Adrenal gland (tissue), 9 donors: ENCODE measurements at regions not wholly inside any gene's neighbourhood (a gene's known extent, or its start where the extent isn't known, plus 50 kb on each side); places are given as distances from the start of the nearest gene placed in this dataset.

ENCODE experiments used
- DNase-seq, 7 donors: peaks; one replicate each; pipeline ENCODE4 v3.0.0-alpha.2; 2019 to 2020
- H3K27ac ChIP-seq, 5 donors: fragments of 200-600 bp; sonication (generic) in 4 of 5; 1 replicate in 3 of 5; 2 replicates in 2 of 5; pipeline versions ENCODE4 v1.5.1 to v1.8.0; 2016 to 2020; ENCODE audit warnings: mild to moderate bottlenecking in 1 of 5
- H3K27me3 ChIP-seq: fragments of 200-600 bp; 2 replicates; pipeline ENCODE4 v1.8.0; 2021
- H3K36me3 ChIP-seq, 2 donors: fragments of 200-600 bp; replicated peaks in 1 of 2; 1 replicate in 1 of 2; 2 replicates in 1 of 2; pipeline versions ENCODE4 v1.5.1 to v1.8.0; 2018 to 2022
- H3K4me1 ChIP-seq, 2 donors: fragments of 200-600 bp; replicated peaks in 1 of 2; 1 replicate in 1 of 2; 2 replicates in 1 of 2; pipeline versions ENCODE4 v1.5.1 to v1.8.0; 2018 to 2021
- H3K4me3 ChIP-seq, 4 donors: fragments of 200-600 bp; sonication (generic) in 3 of 4; one replicate each; pipeline ENCODE4 v1.5.1; 2016 to 2018
- H3K9me3 ChIP-seq, 3 donors: fragments of 200-600 bp; sonication (generic) in 1 of 3; replicated peaks in 1 of 3; 1 replicate in 2 of 3; 2 replicates in 1 of 3; pipeline versions ENCODE4 v1.5.1 to v1.8.0; 2016 to 2021
- CTCF ChIP-seq, 6 experiments: fragments of 450-650 bp in 4 of 6; fragments of 200-600 bp in 2 of 6; sonication (generic) in 1 of 6; IDR thresholded peaks; 1 replicate in 5 of 6; 2 replicates in 1 of 6; pipeline versions ENCODE4 v1.5.1 to v1.8.0; 2016 to 2021; ENCODE audit warnings: antibody characterized with exemption in 6 of 6, mild to moderate bottlenecking in 2 of 6, moderate library complexity in 1 of 6
- POLR2A ChIP-seq, 2 donors: fragments of 450-650 bp; IDR thresholded peaks; one replicate each; pipeline ENCODE4 v1.6.1; 2017; ENCODE audit warnings: antibody characterized with exemption in 2 of 2, mild to moderate bottlenecking in 2 of 2, moderate library complexity in 1 of 2
- WGBS, 4 donors: extraction: QIAGEN DNeasy Blood & Tissue Kit in 2 of 4; methylation state at CpG; one replicate each; pipeline versions ENCODE4 v1.1.5 to v1.1.7; 2013 to 2017; 5-methylcytosine and 5-hydroxymethylcytosine counted together
- intact Hi-C, 2 donors: fragments of 100-400 bp; cut with DNase I; formaldehyde crosslinking; loops; one replicate each; pipeline versions ENCODE4 v1.14.1 to v1.15.0; 2022 to 2023
- donor health status: healthy with polysubstance abuse.
- donor health status: Bipolar disorder and iron deficiency.
- donor health status: DM: yes; HTN: yes; CAD: no.
- donor health status: DM: no; HTN: no; CAD: no.
- donor health status: DM: no; HTN: no; CAD: no.

- WGBS, 4 donors, result 76 to 85% (median 81%) methylated on average over 4 of the region's 4 CpGs
These were observed 297.9 kb upstream of the PTGER4 start for GRCh38 chr5:40381676-40382363.

GRCh38 chr5:40381016-40381415 is 298.7 kb upstream of the PTGER4 start:
- WGBS, 4 donors, result 68 to 77% (median 72%) methylated on average over 4 of the region's 4 CpGs
- intact Hi-C loops, result no loop called here
- H3K27me3 ChIP-seq, result no peaks in the 10 kb centered on the region
- H3K36me3 ChIP-seq, result no peaks in the 10 kb centered on the region
- no peak for TF ChIP-seq POLR2A (IDR thresholded peaks at IDR 0.05)
- no peak for TF ChIP-seq CTCF (IDR thresholded peaks at IDR 0.05)
- DNase-seq, result no peak
- no peak overlapping the region for H3K27ac ChIP-seq
- peaks cover 0 to 12% of the 10 kb centered on the region in 2 donors for H3K4me1 ChIP-seq
- H3K4me3 ChIP-seq, result no peak overlapping the region
- H3K9me3 ChIP-seq, result no peaks in the 10 kb centered on the region

More at GRCh38 chr5:40381676-40382363, 297.9 kb upstream of the PTGER4 start:
- DNase-seq, result no peak
- H3K27ac ChIP-seq, result no peak overlapping the region
- H3K4me3 ChIP-seq, result no peak overlapping the region
- no peaks in the 10 kb centered on the region for H3K9me3 ChIP-seq
- no peaks in the 10 kb centered on the region for H3K36me3 ChIP-seq
- H3K4me1 ChIP-seq, result peaks cover 0 to 13% of the 10 kb centered on the region in 2 donors
- no peaks in the 10 kb centered on the region for H3K27me3 ChIP-seq
- intact Hi-C loops, result no loop called here
- TF ChIP-seq CTCF (IDR thresholded peaks at IDR 0.05) (no peak), POLR2A (IDR thresholded peaks at IDR 0.05) (no peak)

GRCh38 chr5:40378396-40379177 is 301.1 kb upstream of the PTGER4 start:
- intact Hi-C loops, result no loop called here
- Histone ChIP-seq H3K36me3 (no peaks in the 10 kb centered on the region), H3K9me3 (no peaks in the 10 kb centered on the region), H3K27me3 (no peaks in the 10 kb centered on the region), H3K4me1 (peaks cover 0 to 7% of the 10 kb centered on the region in 2 donors), H3K27ac (no peak overlapping the region), H3K4me3 (no peak overlapping the region)
- no peak for DNase-seq
- WGBS, 4 donors, result 53 to 63% (median 57%) methylated on average over 6 of the region's 6 CpGs
- TF ChIP-seq POLR2A (IDR thresholded peaks at IDR 0.05) (no peak), CTCF (IDR thresholded peaks at IDR 0.05) (no peak)

DNA sequence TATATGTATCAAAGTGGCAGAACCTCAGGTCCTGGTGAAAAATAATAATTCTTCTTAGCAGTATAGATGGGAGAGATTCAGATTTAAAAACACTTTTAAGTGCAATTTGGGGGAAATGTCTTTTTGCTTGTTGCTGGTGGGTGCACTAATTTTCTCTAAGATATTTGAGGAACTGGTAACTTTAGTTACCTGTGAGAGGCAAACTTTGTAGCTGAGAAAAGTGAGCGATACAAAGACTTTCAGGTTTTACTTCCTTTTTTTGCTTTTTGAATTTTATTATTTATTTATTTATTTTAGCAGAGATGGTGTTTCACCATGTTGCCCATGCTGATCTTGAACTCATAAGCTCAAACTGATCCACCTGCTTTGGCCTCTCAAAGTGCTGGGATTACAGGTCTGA is 303.1 kb upstream of the PTGER4 start:
- Histone ChIP-seq H3K27ac (no peak overlapping the region), H3K27me3 (no peaks in the 10 kb centered on the region), H3K4me3 (no peak overlapping the region), H3K4me1 (peaks cover 0 to 7% of the 10 kb centered on the region in 2 donors), H3K36me3 (no peaks in the 10 kb centered on the region), H3K9me3 (no peaks in the 10 kb centered on the region)
- no peak for DNase-seq
- WGBS, 4 donors, result 67 to 89% (median 88%) methylated on average over 1 of the region's 1 CpG
- TF ChIP-seq CTCF (IDR thresholded peaks at IDR 0.05), result no peak
- TF ChIP-seq POLR2A (IDR thresholded peaks at IDR 0.05), result no peak
- intact Hi-C loops, result no loop called here
